ENCODE measurements at regions not wholly inside any gene's neighbourhood (a gene's known extent, or its start where the extent isn't known, plus 50 kb on each side); places are given as distances from the start of the nearest gene placed in this dataset.

- TF ChIP-seq EZH2 (IDR thresholded peaks at IDR 0.05) (no peak), POLR2A (IDR thresholded peaks at IDR 0.05; ENCODE audit: borderline replicate concordance, extremely low read depth, insufficient read depth, insufficient read length) (no peak), ATF3 (IDR thresholded peaks at IDR 0.05) (no peak), EGR1 (IDR thresholded peaks at IDR 0.05; ENCODE audit: low read depth) (no peak), CTCF (IDR thresholded peaks at IDR 0.05 in 2 of 3, conservative IDR thresholded peaks at IDR 0.05 in 1 of 3; ENCODE audit: borderline replicate concordance in 1 of 3, insufficient read depth in 1 of 3, low read depth in 2 of 3, low read length in 2 of 3) (no peak), REST (IDR thresholded peaks at IDR 0.05; ENCODE audit: low read depth) (no peak), ZBTB33 (IDR thresholded peaks at IDR 0.05; ENCODE audit: extremely low read depth, insufficient replicate concordance, low read length) (no peak), ELF1 (IDR thresholded peaks at IDR 0.05; ENCODE audit: borderline replicate concordance, low read depth) (no peak), SRF (IDR thresholded peaks at IDR 0.05; ENCODE audit: low read depth) (no peak)
Observed at GRCh38 chr6:156062091-156062563, 606.5 kb upstream of the NOX3 start.
